Stomach (tissue), 4 donors: ENCODE measurements at regions not wholly inside any gene's neighbourhood (a gene's known extent, or its start where the extent isn't known, plus 50 kb on each side); places are given as distances from the start of the nearest gene placed in this dataset.

Source experiments
- EP300 ChIP-seq: sonication (generic); formaldehyde crosslinking; IDR thresholded peaks from one replicate; pipeline ENCODE4 v1.6.1; 2017; ENCODE audit warnings: antibody characterized with exemption
- POLR2A ChIP-seq, 4 donors: fragments of 450-650 bp; IDR thresholded peaks; one replicate each; pipeline ENCODE4 v1.6.1; 2016; ENCODE audit warnings: antibody characterized with exemption in 4 of 4, control low read depth in 2 of 4, mild to moderate bottlenecking in 1 of 4, moderate library complexity in 1 of 4
- POLR2AphosphoS5 ChIP-seq, 3 donors: sonication (generic); formaldehyde crosslinking; IDR thresholded peaks; one replicate each; pipeline ENCODE4 v1.6.1; 2016; ENCODE audit warnings: antibody characterized with exemption in 3 of 3
- TF ChIP-seq, protein P1 (sequence below), 7 experiments: fragments of 450-650 bp in 4 of 7; fragments of 200-600 bp in 3 of 7; sonication (generic) in 3 of 7; IDR thresholded peaks; one replicate each; pipeline ENCODE4 v1.5.1; 2016 to 2019; ENCODE audit warnings: antibody characterized with exemption in 7 of 7, control low read depth in 2 of 7, mild to moderate bottlenecking in 1 of 7

DNA sequence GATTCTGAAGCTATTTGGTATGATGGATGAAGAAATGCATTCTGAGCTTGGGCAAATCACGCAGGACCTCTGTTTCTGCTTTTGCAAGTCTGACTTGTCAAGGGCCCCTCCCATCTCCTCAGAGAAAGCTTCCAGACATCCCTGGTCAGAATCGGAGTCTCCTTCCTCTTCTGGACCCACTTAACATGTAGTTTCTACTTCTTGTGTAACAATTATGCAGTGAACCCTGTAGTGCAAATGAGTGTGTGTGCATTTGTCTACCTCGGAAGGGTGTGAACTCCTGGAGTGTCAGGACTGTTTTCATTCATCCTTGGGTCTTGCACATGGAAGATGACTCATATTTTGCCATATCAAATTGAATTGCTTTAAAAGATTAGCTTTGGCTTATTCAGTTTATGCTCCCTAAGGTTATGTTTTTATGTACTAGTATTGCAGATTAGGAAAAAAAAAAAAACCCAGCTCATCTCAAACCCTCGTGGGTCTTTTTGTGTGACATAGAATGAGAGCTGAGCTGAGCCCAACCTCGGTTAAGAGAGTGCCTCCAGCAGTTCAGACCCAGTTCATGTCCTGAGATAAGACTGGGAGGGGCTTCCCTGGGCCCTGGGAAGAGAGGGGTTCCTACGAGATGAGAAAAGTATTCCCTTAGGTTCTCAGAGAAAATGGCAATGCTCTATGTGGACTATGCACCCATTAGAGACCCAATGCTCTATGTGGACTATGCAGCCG is 61.1 kb upstream of the RPL34 start:
- TF ChIP-seq EP300 (no peak), POLR2A (IDR thresholded peaks at IDR 0.05) (no peak), POLR2AphosphoS5 (IDR thresholded peaks at IDR 0.05) (no peak)
- TF ChIP-seq, protein P1, sequence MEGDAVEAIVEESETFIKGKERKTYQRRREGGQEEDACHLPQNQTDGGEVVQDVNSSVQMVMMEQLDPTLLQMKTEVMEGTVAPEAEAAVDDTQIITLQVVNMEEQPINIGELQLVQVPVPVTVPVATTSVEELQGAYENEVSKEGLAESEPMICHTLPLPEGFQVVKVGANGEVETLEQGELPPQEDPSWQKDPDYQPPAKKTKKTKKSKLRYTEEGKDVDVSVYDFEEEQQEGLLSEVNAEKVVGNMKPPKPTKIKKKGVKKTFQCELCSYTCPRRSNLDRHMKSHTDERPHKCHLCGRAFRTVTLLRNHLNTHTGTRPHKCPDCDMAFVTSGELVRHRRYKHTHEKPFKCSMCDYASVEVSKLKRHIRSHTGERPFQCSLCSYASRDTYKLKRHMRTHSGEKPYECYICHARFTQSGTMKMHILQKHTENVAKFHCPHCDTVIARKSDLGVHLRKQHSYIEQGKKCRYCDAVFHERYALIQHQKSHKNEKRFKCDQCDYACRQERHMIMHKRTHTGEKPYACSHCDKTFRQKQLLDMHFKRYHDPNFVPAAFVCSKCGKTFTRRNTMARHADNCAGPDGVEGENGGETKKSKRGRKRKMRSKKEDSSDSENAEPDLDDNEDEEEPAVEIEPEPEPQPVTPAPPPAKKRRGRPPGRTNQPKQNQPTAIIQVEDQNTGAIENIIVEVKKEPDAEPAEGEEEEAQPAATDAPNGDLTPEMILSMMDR (IDR thresholded peaks at IDR 0.05), result no peak
